GM10248 (cell line): ENCODE measurements at regions not wholly inside any gene's neighbourhood (a gene's known extent, or its start where the extent isn't known, plus 50 kb on each side); places are given as distances from the start of the nearest gene placed in this dataset.
"Not testable (repeated sequence)": the region's sequence is repeated elsewhere in the genome, so short reads cannot be mapped to it uniquely, and the experiment has no call there.

ENCODE experiments used
- CTCF ChIA-PET: fragments of 300-600 bp; sonication (Branson Sonifier 250); formaldehyde crosslinking; extraction: SDS; loops from one replicate; lab custom pipeline; 2021; ENCODE audit warnings: antibody characterized with exemption; lab: Yijun Ruan, JAX
- POLR2A ChIA-PET: fragments of 350-650 bp; sonication (Branson Sonifier 250); formaldehyde crosslinking; extraction: SDS; loops from one replicate; lab custom pipeline; 2020; ENCODE audit warnings: antibody characterized with exemption; lab: Yijun Ruan, JAX
- DNase-seq: peaks from one replicate; pipeline ENCODE4 v3.0.0; 2012; ENCODE audit errors: extremely low spot score
- TF ChIP-seq, protein P1 (sequence below): IDR thresholded peaks from 2 replicates; pipeline ENCODE4 v1.5.1; 2012; ENCODE audit warnings: mild to moderate bottlenecking, low read depth; ENCODE audit errors: extremely low read depth, missing control alignments, control extremely low read depth

DNA sequence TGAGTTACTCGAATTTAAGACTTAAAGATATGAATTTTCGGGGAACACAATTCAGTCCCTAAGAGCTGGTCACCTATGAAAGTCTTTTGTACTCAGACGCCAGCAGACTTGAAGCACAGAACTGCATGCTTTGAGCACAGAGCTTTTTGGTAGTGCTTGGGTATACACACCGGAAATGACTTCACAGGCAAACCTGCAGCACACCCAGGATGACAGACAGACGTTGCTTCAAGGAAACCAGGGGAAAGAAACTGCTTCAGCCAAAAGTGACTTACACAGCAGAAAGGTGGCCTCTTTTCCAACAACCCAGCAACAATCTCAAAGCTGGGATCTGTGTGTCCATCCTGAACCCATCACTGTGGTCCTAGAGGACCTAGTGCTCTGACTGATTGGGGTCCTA lies 975.1 kb downstream of the AACS start:
- TF ChIP-seq, protein P1, sequence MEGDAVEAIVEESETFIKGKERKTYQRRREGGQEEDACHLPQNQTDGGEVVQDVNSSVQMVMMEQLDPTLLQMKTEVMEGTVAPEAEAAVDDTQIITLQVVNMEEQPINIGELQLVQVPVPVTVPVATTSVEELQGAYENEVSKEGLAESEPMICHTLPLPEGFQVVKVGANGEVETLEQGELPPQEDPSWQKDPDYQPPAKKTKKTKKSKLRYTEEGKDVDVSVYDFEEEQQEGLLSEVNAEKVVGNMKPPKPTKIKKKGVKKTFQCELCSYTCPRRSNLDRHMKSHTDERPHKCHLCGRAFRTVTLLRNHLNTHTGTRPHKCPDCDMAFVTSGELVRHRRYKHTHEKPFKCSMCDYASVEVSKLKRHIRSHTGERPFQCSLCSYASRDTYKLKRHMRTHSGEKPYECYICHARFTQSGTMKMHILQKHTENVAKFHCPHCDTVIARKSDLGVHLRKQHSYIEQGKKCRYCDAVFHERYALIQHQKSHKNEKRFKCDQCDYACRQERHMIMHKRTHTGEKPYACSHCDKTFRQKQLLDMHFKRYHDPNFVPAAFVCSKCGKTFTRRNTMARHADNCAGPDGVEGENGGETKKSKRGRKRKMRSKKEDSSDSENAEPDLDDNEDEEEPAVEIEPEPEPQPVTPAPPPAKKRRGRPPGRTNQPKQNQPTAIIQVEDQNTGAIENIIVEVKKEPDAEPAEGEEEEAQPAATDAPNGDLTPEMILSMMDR = no peak
- no peak for DNase-seq
- CTCF ChIA-PET = no interaction called here
- POLR2A ChIA-PET = no interaction called here

DNA sequence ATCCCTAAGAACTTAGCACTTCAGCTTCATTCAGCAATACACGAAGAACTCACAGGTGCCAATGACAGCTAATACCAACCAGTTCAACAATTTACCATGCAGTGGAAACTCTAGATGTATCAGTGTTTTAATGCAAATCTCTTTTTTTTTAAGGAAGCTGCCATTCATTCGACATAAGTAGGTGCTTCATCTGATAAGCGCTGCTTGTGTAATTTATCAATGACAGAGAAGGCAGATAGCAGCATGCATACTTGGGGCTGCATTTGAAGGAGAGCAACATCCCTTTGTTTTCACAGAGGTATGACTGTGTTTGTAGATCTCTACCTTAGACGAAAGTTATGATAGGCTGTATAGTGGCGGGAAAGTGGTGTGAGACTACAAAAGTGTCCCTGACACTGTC lies 977.1 kb downstream of the AACS start:
- ChIA-PET POLR2A (no interaction called here), CTCF (no interaction called here)
- DNase-seq = no peak
- TF ChIP-seq, protein P1 = no peak

DNA sequence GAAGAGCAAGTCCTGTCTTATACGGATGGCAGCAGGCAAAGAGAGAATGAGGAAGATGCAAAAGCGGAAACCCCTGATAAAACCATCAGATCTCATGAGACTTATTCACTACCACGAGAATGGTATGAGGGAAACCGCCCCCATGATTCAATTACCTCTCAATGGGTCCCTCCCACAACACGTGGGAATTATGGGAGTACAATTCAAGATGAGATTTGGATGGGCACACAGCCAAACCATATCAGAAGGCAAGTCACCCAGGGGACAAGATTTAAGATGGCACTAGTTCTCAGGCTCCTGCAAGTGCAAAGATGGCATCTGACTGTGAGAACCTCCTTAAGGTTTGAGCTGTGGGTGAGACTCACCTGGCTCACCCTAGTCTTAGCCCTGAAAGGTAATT lies 984.3 kb downstream of the AACS start:
- DNase-seq, CTCF ChIA-PET, POLR2A ChIA-PET: not testable (repeated sequence)

DNA sequence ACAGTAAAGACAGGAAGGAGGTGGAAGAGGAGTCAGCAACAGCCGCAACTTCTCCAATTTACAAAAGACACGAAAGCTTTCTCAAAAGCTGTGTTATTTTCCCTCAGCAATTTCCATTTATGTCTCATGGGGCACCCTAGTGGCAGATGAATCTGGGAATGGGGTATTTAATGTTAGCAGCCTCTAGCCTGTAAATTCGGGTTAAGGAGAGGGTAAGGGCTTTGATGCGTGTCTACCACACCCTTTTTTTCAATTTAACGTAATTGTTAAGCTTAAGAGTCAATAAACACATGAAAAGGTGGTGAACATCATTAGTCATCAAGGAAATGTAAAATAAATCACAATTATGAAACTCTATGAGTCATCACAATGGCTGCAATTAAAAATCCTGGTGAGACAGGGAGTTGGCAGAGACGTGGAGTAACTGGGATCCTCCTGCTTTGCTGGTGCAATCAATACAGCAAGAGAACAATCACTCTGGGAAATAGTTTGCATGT lies 986.4 kb downstream of the AACS start:
- ChIA-PET POLR2A (no interaction called here), CTCF (no interaction called here)
- no peak for DNase-seq
- TF ChIP-seq, protein P1 = no peak

DNA sequence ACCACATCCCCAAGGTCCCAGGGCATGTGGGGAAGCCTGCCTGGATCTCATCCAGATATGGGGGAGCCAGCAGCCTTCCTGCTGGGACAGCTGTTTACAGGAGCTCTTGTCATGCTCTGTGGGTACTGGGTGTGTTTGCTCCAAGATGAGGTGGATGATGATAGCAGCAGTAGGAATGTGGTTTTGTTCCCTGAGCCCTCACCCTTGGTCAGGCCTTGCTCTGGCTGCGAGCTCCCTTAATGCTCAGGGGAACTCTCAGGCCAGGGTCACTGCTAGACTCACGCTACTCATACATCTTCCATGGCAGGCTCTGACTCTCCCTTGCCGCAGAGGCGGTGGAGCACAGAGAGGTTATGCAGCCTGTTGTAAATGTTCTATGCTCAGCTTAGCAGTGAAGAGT lies 990.3 kb downstream of the AACS start:
- TF ChIP-seq, protein P1 = no peak
- no peak for DNase-seq
- ChIA-PET POLR2A (no interaction called here), CTCF (interaction anchor here (1.4 kb wide), 1 partner anchor 48 kb away, joined by 3 read pairs; no protein-coding TSS in a partner anchor)

DNA sequence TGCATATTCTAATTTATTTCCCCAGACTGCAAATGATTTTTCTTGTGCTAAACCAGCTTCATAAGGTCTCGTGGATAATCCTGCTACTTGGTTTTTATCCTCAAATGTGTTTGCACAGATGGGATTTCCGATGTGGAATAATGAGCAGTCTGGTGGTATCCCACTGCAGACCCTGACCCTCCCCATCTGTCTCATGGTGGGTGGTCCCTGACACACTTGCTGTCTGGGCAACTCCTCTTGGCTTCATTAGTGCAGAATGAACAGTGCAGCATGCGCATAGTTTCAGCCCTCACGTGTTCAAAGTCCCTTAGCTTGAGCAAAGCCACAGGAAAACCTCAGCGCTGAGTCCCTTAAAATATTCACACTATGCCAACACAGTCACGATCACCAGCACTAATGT lies 996.5 kb downstream of the AACS start:
- CTCF ChIA-PET = interaction anchor here (1.2 kb wide), 1 partner anchor 8 kb away, joined by 3 read pairs; no protein-coding TSS in a partner anchor
- POLR2A ChIA-PET = no interaction called here
- TF ChIP-seq, protein P1 = no peak
- no peak for DNase-seq

DNA sequence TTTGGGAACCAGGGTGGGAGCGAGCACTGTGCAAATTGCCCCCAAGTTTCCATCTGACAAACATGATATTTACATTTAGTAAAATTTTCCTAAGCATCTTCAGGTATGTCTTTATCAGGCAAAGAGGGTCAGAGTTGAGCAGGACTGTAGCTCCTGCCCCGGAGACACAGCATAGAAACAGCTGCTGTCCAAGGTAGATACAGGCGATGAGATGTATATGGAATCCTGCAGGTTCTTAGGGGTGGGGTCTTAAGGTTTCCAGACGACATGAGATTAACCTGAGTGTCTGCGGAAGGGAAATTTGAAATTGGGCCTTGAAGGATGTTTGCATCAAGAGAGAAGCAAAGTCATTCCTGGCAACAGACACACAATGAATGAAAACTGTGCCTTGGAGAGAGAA lies 998.8 kb downstream of the AACS start:
- TF ChIP-seq, protein P1 = no peak
- DNase-seq = no peak
- ChIA-PET CTCF (interaction anchor here (1.0 to 1.3 kb wide), 2 partner anchors 15 to 811 kb away, joined by 3 read pairs; no protein-coding TSS in a partner anchor), POLR2A (no interaction called here)
